H1 (cell line): ENCODE measurements at regions not wholly inside any gene's neighbourhood (a gene's known extent, or its start where the extent isn't known, plus 50 kb on each side); places are given as distances from the start of the nearest gene placed in this dataset.

Experiments
- CTCF ChIA-PET: fragments of 300-600 bp; sonication (Branson Sonifier 250); formaldehyde crosslinking; loops from one replicate; lab custom pipeline; 2021; ENCODE audit not compliant: partially characterized antibody; lab: Charles Lee
- POLR2A ChIA-PET: fragments of 300-600 bp; sonication (Branson Sonifier 250); formaldehyde crosslinking; loops from one replicate; lab custom pipeline; 2021; ENCODE audit warnings: inconsistent platforms; ENCODE audit not compliant: partially characterized antibody; lab: Charles Lee
- DNase-seq, 2 experiments: peaks; one replicate each; pipeline versions ENCODE4 v3.0.0 to v3.0.0-alpha.2; 2010 to 2022; ENCODE audit warnings: low spot score in 2 of 2, low read depth in 1 of 2, mixed read lengths in 1 of 2
- FAIRE-seq: peaks from 2 replicates; lab custom pipeline; 2011; peaks lifted over from hg19 to GRCh38; lab: Jason Lieb, UNC
- H2AFZ ChIP-seq: 2 replicates; pipeline ENCODE4 v1.8.1; 2012; ENCODE audit warnings: low read length, inconsistent platforms
- H2AK5ac ChIP-seq: 2 replicates; pipeline ENCODE4 v1.6.1; 2013; ENCODE audit warnings: low read depth, low read length
- H2BK120ac ChIP-seq: replicated peaks from 2 replicates; pipeline ENCODE3; 2013; ENCODE audit warnings: low read depth, low read length, inconsistent platforms
- H2BK12ac ChIP-seq: 2 replicates; pipeline ENCODE4 v1.6.1; 2013; ENCODE audit warnings: low read depth, low read length
- H2BK15ac ChIP-seq: 2 replicates; pipeline ENCODE4 v1.6.1; 2013; ENCODE audit warnings: low read length
- H2BK20ac ChIP-seq: 2 replicates; pipeline ENCODE4 v1.6.1; 2013; ENCODE audit warnings: low read length
- H2BK5ac ChIP-seq: 2 replicates; pipeline ENCODE4 v1.6.1; 2013; ENCODE audit warnings: low read depth, low read length
- H3K14ac ChIP-seq: 2 replicates; pipeline ENCODE4 v1.6.1; 2013; ENCODE audit warnings: inconsistent platforms; ENCODE audit not compliant: insufficient read length
- H3K18ac ChIP-seq: 2 replicates; pipeline ENCODE4 v1.6.1; 2013; ENCODE audit warnings: low read length; ENCODE audit errors: extremely low read depth
- H3K23ac ChIP-seq: 2 replicates; pipeline ENCODE4 v1.6.1; 2013; ENCODE audit warnings: inconsistent platforms; ENCODE audit not compliant: insufficient read length
- H3K23me2 ChIP-seq: 2 replicates; pipeline ENCODE4 v1.6.1; 2013; ENCODE audit warnings: low read depth, low read length
- H3K27ac ChIP-seq: 2 replicates; pipeline ENCODE4 v1.6.1; 2011; ENCODE audit warnings: low read depth, low read length, inconsistent platforms
- H3K27me3 ChIP-seq, 4 experiments: replicated peaks in 1 of 4; 1 replicate in 1 of 4; 2 replicates in 3 of 4; pipeline versions ENCODE4 v1.6.1 to v1.8.1; 2011 to 2013; ENCODE audit warnings: low read length in 3 of 4, mild to moderate bottlenecking in 3 of 4, inconsistent platforms in 2 of 4, mixed read lengths in 2 of 4, moderate library complexity in 1 of 4; ENCODE audit not compliant: control insufficient read depth in 3 of 4, insufficient read depth in 3 of 4; ENCODE audit errors: extremely low read depth in 1 of 4
- H3K36me3 ChIP-seq, 4 experiments: 2 replicates each; pipeline versions ENCODE4 v1.6.1 to v1.8.1; 2011 to 2013; ENCODE audit warnings: mild to moderate bottlenecking in 4 of 4, low read length in 3 of 4, moderate library complexity in 2 of 4, control low read depth in 1 of 4, inconsistent platforms in 1 of 4; ENCODE audit not compliant: insufficient read depth in 4 of 4, control insufficient read depth in 2 of 4
- H3K4ac ChIP-seq: replicated peaks from 2 replicates; pipeline ENCODE3; 2013; ENCODE audit warnings: low read length, low read depth, mixed read lengths, inconsistent platforms; ENCODE audit not compliant: insufficient read length
- H3K4me1 ChIP-seq, 4 experiments: replicated peaks in 1 of 4; 1 replicate in 1 of 4; 2 replicates in 3 of 4; pipeline versions ENCODE4 v1.6.1 to v1.8.1; 2011 to 2013; ENCODE audit warnings: low read length in 3 of 4, inconsistent platforms in 2 of 4, mixed read lengths in 1 of 4; ENCODE audit not compliant: insufficient read depth in 4 of 4, control insufficient read depth in 3 of 4
- H3K4me2 ChIP-seq, 2 experiments: 2 replicates each; pipeline versions ENCODE4 v1.6.1 to v1.8.1; 2011 to 2013; ENCODE audit warnings: low read depth in 2 of 2, low read length in 2 of 2, control low read depth in 1 of 2, inconsistent platforms in 1 of 2, mild to moderate bottlenecking in 1 of 2; ENCODE audit not compliant: insufficient read depth in 1 of 2
- H3K4me3 ChIP-seq, 4 experiments: fragments of 200-600, 300-600 bp in 1 of 4; sonication (generic), shearing (Covaris generic), sonication (Bioruptor Twin) in 1 of 4; 2 replicates each; pipeline versions ENCODE4 v1.5.1 to v1.8.1; 2011 to 2016; ENCODE audit warnings: low read length in 4 of 4, low read depth in 3 of 4, control low read depth in 2 of 4, inconsistent platforms in 2 of 4, mild to moderate bottlenecking in 2 of 4, mixed read lengths in 1 of 4, moderate library complexity in 1 of 4; ENCODE audit not compliant: insufficient read depth in 2 of 4; ENCODE audit errors: extremely low read depth in 1 of 4
- H3K56ac ChIP-seq: replicated peaks from 2 replicates; pipeline ENCODE3; 2013; ENCODE audit warnings: low read depth, mild to moderate bottlenecking, mixed read lengths, low read length, inconsistent platforms; ENCODE audit not compliant: insufficient read length
- H3K79me1 ChIP-seq: 2 replicates; pipeline ENCODE4 v1.6.1; 2013; ENCODE audit warnings: low read depth, low read length, control low read depth
- H3K79me2 ChIP-seq, 2 experiments: 2 replicates each; pipeline versions ENCODE4 v1.6.1 to v1.8.1; 2012 to 2013; ENCODE audit warnings: low read length in 2 of 2, mild to moderate bottlenecking in 2 of 2, inconsistent platforms in 1 of 2; ENCODE audit not compliant: insufficient read depth in 2 of 2, control insufficient read depth in 1 of 2
- H3K9ac ChIP-seq, 4 experiments: replicated peaks in 1 of 4; 1 replicate in 1 of 4; 2 replicates in 3 of 4; pipeline versions ENCODE4 v1.6.1 to v1.8.1; 2011 to 2013; ENCODE audit warnings: low read depth in 3 of 4, low read length in 3 of 4, control low read depth in 2 of 4, mild to moderate bottlenecking in 2 of 4, moderate library complexity in 2 of 4, inconsistent platforms in 1 of 4; ENCODE audit errors: extremely low read depth in 1 of 4
- H3K9me3 ChIP-seq, 2 experiments: 2 replicates each; pipeline versions ENCODE4 v1.6.1 to v1.8.1; 2012 to 2013; ENCODE audit warnings: mild to moderate bottlenecking in 2 of 2, moderate library complexity in 2 of 2, control low read depth in 1 of 2, inconsistent platforms in 1 of 2, low read depth in 1 of 2, low read length in 1 of 2, mixed read lengths in 1 of 2; ENCODE audit not compliant: insufficient read depth in 2 of 2
- H4K20me1 ChIP-seq, 2 experiments: replicated peaks in 1 of 2; 2 replicates each; pipeline versions ENCODE3 to v1.8.1; 2011 to 2013; ENCODE audit warnings: inconsistent platforms in 2 of 2, low read length in 2 of 2, mild to moderate bottlenecking in 1 of 2; ENCODE audit not compliant: insufficient read depth in 2 of 2, control insufficient read depth in 1 of 2
- H4K5ac ChIP-seq: 2 replicates; pipeline ENCODE4 v1.6.1; 2013; ENCODE audit warnings: low read length, low read depth, mixed read lengths, inconsistent platforms; ENCODE audit not compliant: insufficient read length
- H4K8ac ChIP-seq: 2 replicates; pipeline ENCODE4 v1.8.0; 2013; ENCODE audit warnings: mild to moderate bottlenecking, moderate library complexity, low read length, inconsistent platforms; ENCODE audit not compliant: insufficient read depth; ENCODE audit errors: extremely low read depth
- H4K91ac ChIP-seq: replicated peaks from 2 replicates; pipeline ENCODE3; 2013; ENCODE audit warnings: low read length, mixed read lengths, inconsistent platforms; ENCODE audit not compliant: insufficient read length
- FOSL1 ChIP-seq: IDR thresholded peaks from 2 replicates; pipeline ENCODE4 v1.6.1; 2011; ENCODE audit warnings: mild to moderate bottlenecking, low read depth, low read length, moderate library complexity; ENCODE audit not compliant: insufficient read depth
- KDM4A ChIP-seq: IDR thresholded peaks from one replicate; pipeline ENCODE4 v1.7.1; 2012; ENCODE audit warnings: low read depth, mild to moderate bottlenecking, moderate library complexity, low read length, inconsistent platforms; ENCODE audit not compliant: severe bottlenecking
- RBBP5 ChIP-seq: IDR thresholded peaks from 2 replicates; pipeline ENCODE4 v1.7.1; 2012; ENCODE audit warnings: low read depth, mild to moderate bottlenecking, inconsistent platforms, low read length, moderate library complexity, borderline replicate concordance
- WGBS, 2 experiments: shearing (Covaris generic) in 1 of 2; methylation state at CpG; one replicate each; pipeline versions ENCODE4 v1.1.6 to v1.1.7; 2013 to 2015; ENCODE audit warnings: low lambda C conversion rate in 2 of 2, mixed read lengths in 2 of 2, inconsistent platforms in 1 of 2, low coverage in 1 of 2, missing lambda C conversion rate in 1 of 2; ENCODE audit not compliant: insufficient replicate concordance in 2 of 2, insufficient coverage in 1 of 2, insufficient read length in 1 of 2; ENCODE audit errors: extremely low coverage in 1 of 2, missing lambda C conversion rate in 1 of 2; 5-methylcytosine and 5-hydroxymethylcytosine counted together
- TF ChIP-seq, protein P1 (sequence below): IDR thresholded peaks from 2 replicates; pipeline ENCODE4 v1.6.1; 2012; ENCODE audit warnings: inconsistent platforms

DNA sequence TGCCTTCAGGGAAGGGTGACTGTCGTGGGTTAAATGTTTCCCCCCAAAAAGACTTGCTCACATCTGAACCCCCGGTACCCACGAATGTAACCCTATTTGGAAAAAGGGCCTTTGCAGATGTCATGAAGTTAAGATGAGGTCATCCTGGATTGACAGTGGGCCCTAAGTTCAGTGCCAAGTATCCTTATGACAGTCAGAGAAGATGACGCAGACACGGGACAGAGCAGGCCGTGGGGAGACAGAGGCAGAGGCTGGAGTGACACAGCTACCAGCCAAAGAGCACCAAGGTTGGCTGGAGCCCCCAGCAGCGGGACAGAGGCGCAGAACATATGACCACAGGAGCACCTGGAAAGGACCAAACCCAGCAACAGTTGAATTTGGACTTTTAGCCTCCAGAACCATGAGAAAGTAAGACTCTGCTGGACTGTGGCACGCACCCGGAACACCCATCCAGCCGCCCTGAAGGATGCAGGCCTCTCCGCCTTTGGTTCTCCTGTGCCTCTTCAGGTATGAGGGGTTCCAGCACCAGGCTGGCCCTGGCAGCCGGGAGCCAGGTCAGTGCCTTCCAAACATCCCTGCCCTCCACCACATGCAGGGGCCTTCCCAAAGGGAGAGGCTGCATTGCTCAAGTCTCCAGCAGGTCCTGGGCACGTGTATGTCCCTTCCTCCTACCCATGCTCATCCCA, 104.0 kb downstream of the FOXL1 start:
- Histone ChIP-seq H2BK20ac (no peak overlapping the region), H3K23ac (no peak overlapping the region), H3K27me3 (no peaks in the 10 kb centered on the region), H3K4me3 (no peak overlapping the region), H2BK5ac (no peak overlapping the region), H2BK15ac (no peak overlapping the region), H3K79me2 (no peaks in the 10 kb centered on the region), H4K20me1 (no peaks in the 10 kb centered on the region), H3K18ac (no peak overlapping the region), H3K4me1 (no peaks in the 10 kb centered on the region; a peak in 1 of 7 replicates), H4K8ac (no peak overlapping the region), H3K27ac (no peak overlapping the region), H3K23me2 (no peaks in the 10 kb centered on the region), H3K14ac (no peak overlapping the region), H2AK5ac (no peak overlapping the region), H3K9me3 (no peaks in the 10 kb centered on the region), H2BK12ac (0 out of 2 replicates have a peak overlapping the region, but pooled peaks have one; percentile 0), H4K91ac (no peak overlapping the region), H3K4me2 (no peak overlapping the region), H3K56ac (no peak overlapping the region), H2BK120ac (no peak overlapping the region), H3K36me3 (no peaks in the 10 kb centered on the region), H3K4ac (no peak overlapping the region), H3K9ac (no peak overlapping the region), H3K79me1 (no peaks in the 10 kb centered on the region), H2AFZ (no peak overlapping the region)
- POLR2A ChIA-PET = no interaction called here
- WGBS, 2 experiments = 88% methylated on average over 14 of the region's 14 CpGs; no CpG with 5 or more reads in 1 of the 2 experiments
- CTCF ChIA-PET = interaction anchor here (1.0 kb wide), 1 partner anchor 192 kb away, joined by 3 read pairs; no protein-coding TSS in a partner anchor
- DNase-seq = no peak
- no peak for FAIRE-seq
- TF ChIP-seq, protein P1, sequence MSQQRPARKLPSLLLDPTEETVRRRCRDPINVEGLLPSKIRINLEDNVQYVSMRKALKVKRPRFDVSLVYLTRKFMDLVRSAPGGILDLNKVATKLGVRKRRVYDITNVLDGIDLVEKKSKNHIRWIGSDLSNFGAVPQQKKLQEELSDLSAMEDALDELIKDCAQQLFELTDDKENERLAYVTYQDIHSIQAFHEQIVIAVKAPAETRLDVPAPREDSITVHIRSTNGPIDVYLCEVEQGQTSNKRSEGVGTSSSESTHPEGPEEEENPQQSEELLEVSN = no peak
- TF ChIP-seq KDM4A (no peak), RBBP5 (no peak), FOSL1 (no peak)
- TF ChIP-seq, all 59 proteins: peak for 0
- no peak overlapping the region for H4K5ac ChIP-seq
